Left renal pelvis (tissue), 4 donors: ENCODE measurements at regions not wholly inside any gene's neighbourhood (a gene's known extent, or its start where the extent isn't known, plus 50 kb on each side); places are given as distances from the start of the nearest gene placed in this dataset.

Experiments
- DNase-seq, 4 donors: peaks; one replicate each; pipeline ENCODE4 v3.0.0-alpha.2; 2013; ENCODE audit warnings: low read depth in 4 of 4, low spot score in 3 of 4

GRCh38 chr5:114678778-114679177 is 316.9 kb downstream of the KCNN2 start:
- DNase-seq: no peak

- DNase-seq: peak in 1 of 4 donors; percentile 7
Observed at GRCh38 chr5:114665551-114665950, 303.7 kb downstream of the KCNN2 start.

- no peak for DNase-seq
Observed at GRCh38 chr5:114660791-114661190, 298.9 kb downstream of the KCNN2 start.

GRCh38 chr5:114658194-114658593 is 296.3 kb downstream of the KCNN2 start:
- no peak for DNase-seq

- no peak for DNase-seq
Observed at GRCh38 chr5:114657342-114658130, 295.7 kb downstream of the KCNN2 start.

GRCh38 chr5:114649878-114650277 is 288.0 kb downstream of the KCNN2 start:
- no peak for DNase-seq

GRCh38 chr5:114648940-114649339 is 287.1 kb downstream of the KCNN2 start:
- DNase-seq: no peak

- DNase-seq: no peak
Observed at GRCh38 chr5:114644576-114644975, 282.7 kb downstream of the KCNN2 start.

GRCh38 chr5:114636271-114636670 is 274.4 kb downstream of the KCNN2 start:
- no peak for DNase-seq

- DNase-seq: no peak
Observed at GRCh38 chr5:114634967-114635901, 273.4 kb downstream of the KCNN2 start.

- DNase-seq: no peak
Observed at GRCh38 chr5:114634517-114634916, 272.6 kb downstream of the KCNN2 start.

GRCh38 chr5:114612406-114612805 is 250.5 kb downstream of the KCNN2 start:
- DNase-seq: no peak

GRCh38 chr5:114581136-114581535 is 219.3 kb downstream of the KCNN2 start:
- no peak for DNase-seq

GRCh38 chr5:114565871-114566270 is 204.0 kb downstream of the KCNN2 start:
- DNase-seq: no peak

- DNase-seq: peak in 2 of 4 donors; percentile 6 to 14
Observed at GRCh38 chr5:114565139-114565538, 203.3 kb downstream of the KCNN2 start.

- DNase-seq: no peak
Observed at GRCh38 chr5:114561415-114561814, 199.5 kb downstream of the KCNN2 start.
